Heart right ventricle (tissue), 16 donors: ENCODE measurements at regions not wholly inside any gene's neighbourhood (a gene's known extent, or its start where the extent isn't known, plus 50 kb on each side); places are given as distances from the start of the nearest gene placed in this dataset.
"Not testable (repeated sequence)": the region's sequence is repeated elsewhere in the genome, so short reads cannot be mapped to it uniquely, and the experiment has no call there.

Experiments used
- ATAC-seq, 8 donors: fragments of 200-7000 bp; cut with Tn5 transposase; one replicate each; pipeline ENCODE4 v1.9.1; 2020; ENCODE audit warnings: mild to moderate bottlenecking in 8 of 8, moderate library complexity in 8 of 8, moderate number of reproducible peaks in 1 of 8
- DNase-seq, 2 donors: peaks; one replicate each; pipeline ENCODE4 v3.0.0-alpha.2; 2020
- H3K27ac ChIP-seq, 10 donors: fragments of 200-600 bp; sonication (generic) in 2 of 10; one replicate each; pipeline versions ENCODE4 v1.5.0 to v1.8.0; 2020 to 2022; ENCODE audit warnings: mild to moderate bottlenecking in 3 of 10
- H3K27me3 ChIP-seq, 7 donors: fragments of 200-600 bp; one replicate each; pipeline ENCODE4 v1.8.0; 2021 to 2022; ENCODE audit warnings: mild to moderate bottlenecking in 2 of 7
- H3K36me3 ChIP-seq, 9 donors: fragments of 200-600 bp; sonication (generic) in 1 of 9; one replicate each; pipeline versions ENCODE4 v1.5.0 to v1.8.0; 2020 to 2022; ENCODE audit warnings: mild to moderate bottlenecking in 2 of 9
- H3K4me1 ChIP-seq, 9 donors: fragments of 200-600 bp; sonication (generic) in 1 of 9; one replicate each; pipeline versions ENCODE4 v1.5.0 to v1.8.0; 2020 to 2022; ENCODE audit warnings: mild to moderate bottlenecking in 4 of 9
- H3K4me3 ChIP-seq, 10 donors: fragments of 200-600 bp; sonication (generic) in 2 of 10; one replicate each; pipeline versions ENCODE4 v1.5.0 to v1.8.0; 2020 to 2022; ENCODE audit warnings: mild to moderate bottlenecking in 7 of 10, moderate library complexity in 2 of 10
- H3K9me3 ChIP-seq, 11 donors: fragments of 200-600 bp in 10 of 11; sonication (generic) in 2 of 11; one replicate each; pipeline versions ENCODE4 v1.5.0 to v1.8.0; 2013 to 2022; ENCODE audit warnings: mild to moderate bottlenecking in 2 of 11, control low read depth in 1 of 11, moderate library complexity in 1 of 11
- WGBS, 2 donors: extraction: QIAGEN DNeasy Blood & Tissue Kit; methylation state at CpG; one replicate each; pipeline ENCODE4 v1.1.7; 2013; ENCODE audit warnings: inconsistent platforms in 1 of 2; 5-methylcytosine and 5-hydroxymethylcytosine counted together
- intact Hi-C, 10 donors: fragments of 100-400 bp; cut with DNase I; formaldehyde crosslinking; loops; one replicate each; pipeline versions ENCODE4 v1.11.1 to v1.14.2; 2022
- TF ChIP-seq, protein P1 (sequence below), 9 donors: fragments of 200-600 bp; sonication (generic) in 2 of 9; IDR thresholded peaks; one replicate each; pipeline versions ENCODE4 v1.5.0 to v1.8.0; 2021 to 2022; ENCODE audit warnings: antibody characterized with exemption in 9 of 9, mild to moderate bottlenecking in 5 of 9, moderate library complexity in 1 of 9
- donor health status: Arrhythmogenic right ventricular cardiomyopathy.
- donor health status: ischemic (EF 13 %, LVEDD 7.1; RV severe dilation, severe dysfunction).
- donor health status: healthy with polysubstance abuse.
- donor health status: DM: no; HTN: yes; CAD: no.
- donor health status: DM: no; HTN: no; CAD: no.
- donor health status: ischemic (EF 25% LVEDD 6.9; RV normal size, moderate dysfunction).
- donor health status: ischemic (EF 25% LVEDD 5.7; RV mildly dilated, moderate dysfunction).
- donor health status: healthy.
- donor health status: DM: yes; HTN: yes; CAD: no.
- donor health status: Ischemic cardiomyopathy.
- donor health status: ischemic (EF 35%, LVEDD 5.7; RV mildly dilated, moderate dysfunction).
- donor health status: nonischemic (EF 11% LVEDD 7.7; RV severe dilation, severe dysfunction).
- donor health status: DM: yes; HTN: yes; CAD: no.
- donor health status: PGD.
- donor health status: ischemic (EF 29% LVEDD 5.4; RV normal size, mild dysfunction).
- donor health status: nonischemic (EF 23%, LVEDD 6.1; RV moderate dilation, normal function).

GRCh38 chr5:143521846-143522400 lies 118.4 kb upstream of the NR3C1 start:
- H3K27ac ChIP-seq = no peak overlapping the region
- WGBS, 2 donors = 80 to 87% methylated on average over 4 of the region's 4 CpGs
- no peak overlapping the region for H3K4me3 ChIP-seq
- DNase-seq = no peak
- peaks cover 0 to 2% (median 0%) of the 10 kb centered on the region in 9 donors for H3K4me1 ChIP-seq
- TF ChIP-seq, protein P1, sequence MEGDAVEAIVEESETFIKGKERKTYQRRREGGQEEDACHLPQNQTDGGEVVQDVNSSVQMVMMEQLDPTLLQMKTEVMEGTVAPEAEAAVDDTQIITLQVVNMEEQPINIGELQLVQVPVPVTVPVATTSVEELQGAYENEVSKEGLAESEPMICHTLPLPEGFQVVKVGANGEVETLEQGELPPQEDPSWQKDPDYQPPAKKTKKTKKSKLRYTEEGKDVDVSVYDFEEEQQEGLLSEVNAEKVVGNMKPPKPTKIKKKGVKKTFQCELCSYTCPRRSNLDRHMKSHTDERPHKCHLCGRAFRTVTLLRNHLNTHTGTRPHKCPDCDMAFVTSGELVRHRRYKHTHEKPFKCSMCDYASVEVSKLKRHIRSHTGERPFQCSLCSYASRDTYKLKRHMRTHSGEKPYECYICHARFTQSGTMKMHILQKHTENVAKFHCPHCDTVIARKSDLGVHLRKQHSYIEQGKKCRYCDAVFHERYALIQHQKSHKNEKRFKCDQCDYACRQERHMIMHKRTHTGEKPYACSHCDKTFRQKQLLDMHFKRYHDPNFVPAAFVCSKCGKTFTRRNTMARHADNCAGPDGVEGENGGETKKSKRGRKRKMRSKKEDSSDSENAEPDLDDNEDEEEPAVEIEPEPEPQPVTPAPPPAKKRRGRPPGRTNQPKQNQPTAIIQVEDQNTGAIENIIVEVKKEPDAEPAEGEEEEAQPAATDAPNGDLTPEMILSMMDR (IDR thresholded peaks at IDR 0.05) = no peak
- no peaks in the 10 kb centered on the region for H3K36me3 ChIP-seq
- intact Hi-C loops = no loop called here
- no peaks in the 10 kb centered on the region for H3K9me3 ChIP-seq
- ATAC-seq = no peak
- no peaks in the 10 kb centered on the region for H3K27me3 ChIP-seq

GRCh38 chr5:143521141-143521540 lies 117.7 kb upstream of the NR3C1 start:
- intact Hi-C loops = no loop called here
- Histone ChIP-seq H3K27ac (no peak overlapping the region), H3K4me1 (peaks cover 0 to 4% (median 0%) of the 10 kb centered on the region in 9 donors), H3K27me3 (no peaks in the 10 kb centered on the region), H3K4me3 (no peak overlapping the region), H3K36me3 (no peaks in the 10 kb centered on the region), H3K9me3 (no peaks in the 10 kb centered on the region)
- 64 to 73% methylated on average over 4 of the region's 4 CpGs for WGBS, 2 donors
- no peak for DNase-seq
- TF ChIP-seq, protein P1 (IDR thresholded peaks at IDR 0.05) = no peak
- ATAC-seq = peak in 1 of 8 donors; percentile 17

DNA sequence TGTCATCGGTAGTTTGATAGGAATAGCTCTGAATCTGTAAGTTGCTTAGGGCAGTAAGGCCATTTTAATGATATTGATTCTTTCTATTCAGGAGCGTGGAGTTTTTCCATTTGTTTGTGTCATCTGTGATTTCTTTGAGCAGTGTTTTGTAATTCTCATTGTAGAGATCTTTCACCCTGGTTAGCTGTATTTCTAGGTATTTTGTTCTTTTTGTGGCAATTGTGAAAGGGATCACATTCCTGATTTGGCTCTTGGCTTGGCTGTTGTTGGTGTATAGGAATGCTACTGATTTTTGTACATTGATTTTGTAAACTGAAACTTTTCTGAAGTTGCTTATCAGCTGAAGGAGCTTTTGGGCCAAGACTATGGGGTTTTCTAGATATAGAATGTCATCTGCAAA lies 115.7 kb upstream of the NR3C1 start:
- DNase-seq, H3K27ac ChIP-seq, intact Hi-C loops: not testable (repeated sequence)

GRCh38 chr5:143517824-143518223 lies 114.3 kb upstream of the NR3C1 start:
- H3K36me3 ChIP-seq, H3K4me3 ChIP-seq, ATAC-seq, DNase-seq, H3K27me3 ChIP-seq, H3K27ac ChIP-seq, H3K9me3 ChIP-seq, intact Hi-C loops: not testable (repeated sequence)
- peaks cover 0 to 19% (median 8%) of the 10 kb centered on the region in 9 donors for H3K4me1 ChIP-seq

More for the DNA sequence above, 115.7 kb upstream of the NR3C1 start:
- H3K27me3 ChIP-seq, H3K9me3 ChIP-seq, ATAC-seq, H3K4me3 ChIP-seq, H3K36me3 ChIP-seq: not testable (repeated sequence)
- WGBS, 2 donors = 97% methylated on average over 2 of the region's 2 CpGs
- peaks cover 0 to 19% (median 8%) of the 10 kb centered on the region in 9 donors for H3K4me1 ChIP-seq

- intact Hi-C loops = no loop called here
- Histone ChIP-seq H3K4me3 (no peak overlapping the region), H3K27me3 (no peaks in the 10 kb centered on the region), H3K9me3 (no peaks in the 10 kb centered on the region), H3K27ac (no peak overlapping the region), H3K4me1 (peaks cover 0 to 19% (median 8%) of the 10 kb centered on the region in 9 donors), H3K36me3 (no peaks in the 10 kb centered on the region)
- no peak for DNase-seq
- WGBS, 2 donors = 96 to 98% methylated on average over 1 of the region's 1 CpG
- peak in 1 of 8 donors; percentile 53 for ATAC-seq
- TF ChIP-seq, protein P1 (IDR thresholded peaks at IDR 0.05) = no peak
Observed at GRCh38 chr5:143516249-143516648, 112.8 kb upstream of the NR3C1 start.
